Transverse colon (tissue), 3 donors: ENCODE measurements at regions not wholly inside any gene's neighbourhood (a gene's known extent, or its start where the extent isn't known, plus 50 kb on each side); places are given as distances from the start of the nearest gene placed in this dataset.

Experiments used
- POLR2A ChIP-seq: fragments of 450-650 bp; IDR thresholded peaks from one replicate; pipeline ENCODE4 v1.6.1; 2016; ENCODE audit warnings: antibody characterized with exemption, mild to moderate bottlenecking, moderate library complexity
- TF ChIP-seq, protein P1 (sequence below), 5 experiments: fragments of 200-600 bp in 3 of 5; fragments of 450-650 bp in 2 of 5; sonication (generic) in 3 of 5; IDR thresholded peaks; 1 replicate in 2 of 5; 2 replicates in 3 of 5; pipeline ENCODE4 v1.5.1; 2016 to 2017; ENCODE audit warnings: antibody characterized with exemption in 5 of 5, inconsistent platforms in 3 of 5, mild to moderate bottlenecking in 2 of 5, moderate library complexity in 1 of 5

DNA sequence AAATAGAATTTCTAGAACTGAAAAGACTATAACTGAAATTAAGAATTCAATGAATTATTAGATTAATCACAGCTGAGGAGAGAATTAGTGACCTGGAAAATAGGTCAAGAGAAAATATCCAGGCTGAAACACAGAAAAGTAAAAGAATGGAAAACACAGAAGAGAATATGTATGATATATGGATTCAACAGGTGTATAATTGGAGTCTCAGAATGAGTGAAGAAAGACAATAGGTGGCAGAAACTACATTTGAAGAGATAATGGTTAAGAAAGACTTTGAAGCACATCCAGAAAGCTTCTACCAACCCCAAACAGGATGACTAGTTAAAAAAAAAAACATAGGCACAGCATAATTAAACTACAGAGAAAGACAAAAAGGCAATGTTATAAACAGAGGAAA, 196.2 kb upstream of the ASCC3 start:
- TF ChIP-seq POLR2A = no peak
- TF ChIP-seq, protein P1, sequence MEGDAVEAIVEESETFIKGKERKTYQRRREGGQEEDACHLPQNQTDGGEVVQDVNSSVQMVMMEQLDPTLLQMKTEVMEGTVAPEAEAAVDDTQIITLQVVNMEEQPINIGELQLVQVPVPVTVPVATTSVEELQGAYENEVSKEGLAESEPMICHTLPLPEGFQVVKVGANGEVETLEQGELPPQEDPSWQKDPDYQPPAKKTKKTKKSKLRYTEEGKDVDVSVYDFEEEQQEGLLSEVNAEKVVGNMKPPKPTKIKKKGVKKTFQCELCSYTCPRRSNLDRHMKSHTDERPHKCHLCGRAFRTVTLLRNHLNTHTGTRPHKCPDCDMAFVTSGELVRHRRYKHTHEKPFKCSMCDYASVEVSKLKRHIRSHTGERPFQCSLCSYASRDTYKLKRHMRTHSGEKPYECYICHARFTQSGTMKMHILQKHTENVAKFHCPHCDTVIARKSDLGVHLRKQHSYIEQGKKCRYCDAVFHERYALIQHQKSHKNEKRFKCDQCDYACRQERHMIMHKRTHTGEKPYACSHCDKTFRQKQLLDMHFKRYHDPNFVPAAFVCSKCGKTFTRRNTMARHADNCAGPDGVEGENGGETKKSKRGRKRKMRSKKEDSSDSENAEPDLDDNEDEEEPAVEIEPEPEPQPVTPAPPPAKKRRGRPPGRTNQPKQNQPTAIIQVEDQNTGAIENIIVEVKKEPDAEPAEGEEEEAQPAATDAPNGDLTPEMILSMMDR (IDR thresholded peaks at IDR 0.05) = no peak
